Stimulated activated naive CD8-positive, alpha-beta T cell treated with anti-CD3 and anti-CD28 coated beads, Interleukin-15, Interleukin-2, amounts not matched to agents 100 U/mL and 50 U/mL, for 24 hours (primary cell): ENCODE measurements at regions not wholly inside any gene's neighbourhood (a gene's known extent, or its start where the extent isn't known, plus 50 kb on each side); places are given as distances from the start of the nearest gene placed in this dataset.
"Not testable (repeated sequence)": the region's sequence is repeated elsewhere in the genome, so short reads cannot be mapped to it uniquely, and the experiment has no call there.

Experiments used
- ATAC-seq: fragments of 150-1000 bp; cut with Tn5 transposase; one replicate; pipeline ENCODE4 v1.10.0; 2021
- DNase-seq: peaks from one replicate; pipeline ENCODE4 v3.0.0; 2021

DNA sequence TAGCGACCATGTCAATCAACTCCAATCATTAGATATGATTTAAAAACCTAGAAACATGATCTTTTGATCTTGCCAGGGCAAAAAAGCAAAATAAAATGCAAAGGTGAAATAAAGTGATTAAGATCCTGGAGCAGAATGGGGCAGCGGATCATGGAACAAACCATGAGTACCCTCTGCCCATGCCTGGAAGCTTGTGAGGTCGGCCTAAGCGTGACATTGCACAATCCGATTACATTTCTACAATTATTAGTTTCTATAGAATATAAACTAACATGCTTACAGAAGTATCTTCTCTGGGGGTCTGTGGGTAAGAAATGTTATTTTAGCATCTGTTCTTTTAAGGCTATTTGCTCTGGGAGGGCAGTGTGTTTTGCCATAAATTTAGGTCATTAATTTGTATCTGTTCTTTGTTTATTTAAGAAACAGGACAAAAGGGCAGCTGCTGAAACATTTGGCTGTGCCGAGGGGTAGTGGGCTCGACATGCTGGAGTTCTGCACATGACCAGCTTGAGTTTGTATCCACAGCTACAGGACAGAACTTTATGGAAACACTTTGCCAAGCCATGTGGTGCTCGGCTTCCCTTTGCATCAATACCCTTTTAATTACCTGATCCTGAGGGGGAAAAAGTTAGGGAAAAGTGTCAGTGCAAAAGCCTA, 55.9 kb downstream of the ZBTB18 start:
- no peak for DNase-seq
- no peak for ATAC-seq

DNA sequence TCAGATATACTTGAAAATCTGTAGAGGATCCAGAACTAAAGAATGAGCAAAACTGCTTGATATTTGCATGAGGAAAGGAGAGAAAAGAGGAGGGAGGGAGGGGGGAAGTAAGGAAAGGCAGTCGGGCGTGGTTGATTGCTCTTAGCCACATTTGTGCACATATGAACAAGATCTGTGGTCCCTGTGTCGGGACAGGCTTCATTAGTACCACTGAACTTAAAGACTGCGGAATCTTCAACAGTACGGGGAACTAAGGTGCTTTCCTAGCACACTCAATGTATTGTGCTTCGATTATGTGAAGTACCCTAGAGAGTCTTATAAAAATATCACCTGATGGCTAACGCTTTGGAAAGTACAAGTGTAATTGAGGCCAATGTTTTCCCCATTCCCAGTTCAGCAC, 59.9 kb downstream of the ZBTB18 start:
- DNase-seq (no peak), ATAC-seq (no peak)

DNA sequence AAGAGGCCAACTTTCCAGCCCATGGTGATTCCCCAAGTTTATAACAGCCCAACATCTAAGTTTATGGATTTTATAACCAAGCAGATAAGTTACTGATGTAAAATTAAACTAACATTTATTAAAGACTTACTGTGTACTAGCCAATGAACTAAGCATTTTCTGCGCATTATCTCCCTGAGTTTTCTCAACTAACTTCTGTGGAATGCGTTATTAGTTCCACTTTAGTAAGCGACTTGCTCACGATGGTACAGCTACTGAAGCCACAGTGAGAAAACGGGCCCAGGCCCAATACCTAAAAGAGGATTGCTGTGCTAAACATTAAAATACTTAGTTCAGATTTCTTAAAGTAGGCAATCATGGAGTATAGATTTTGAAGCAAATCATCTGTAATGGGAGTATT, 61.0 kb downstream of the ZBTB18 start:
- ATAC-seq, result no peak
- DNase-seq, result no peak

DNA sequence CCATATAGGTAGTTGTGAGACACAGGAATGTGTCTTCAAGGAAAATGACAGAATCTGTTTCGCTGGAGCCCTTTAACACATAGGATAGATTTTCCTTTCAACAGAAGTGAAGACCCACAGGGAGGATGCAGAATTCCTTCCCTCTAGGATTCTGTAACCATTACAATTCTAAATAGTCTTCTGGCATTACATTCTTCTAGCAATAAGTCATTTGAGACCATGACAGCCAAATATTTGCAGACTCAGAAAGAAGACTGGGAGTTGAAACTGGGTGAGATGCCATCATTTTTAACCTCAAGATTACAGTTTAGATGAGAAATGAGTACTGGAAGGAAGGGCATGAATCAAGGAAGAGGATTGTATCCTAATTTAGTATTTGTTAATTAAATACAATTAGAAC, 61.6 kb downstream of the ZBTB18 start:
- DNase-seq, result no peak
- no peak for ATAC-seq

DNA sequence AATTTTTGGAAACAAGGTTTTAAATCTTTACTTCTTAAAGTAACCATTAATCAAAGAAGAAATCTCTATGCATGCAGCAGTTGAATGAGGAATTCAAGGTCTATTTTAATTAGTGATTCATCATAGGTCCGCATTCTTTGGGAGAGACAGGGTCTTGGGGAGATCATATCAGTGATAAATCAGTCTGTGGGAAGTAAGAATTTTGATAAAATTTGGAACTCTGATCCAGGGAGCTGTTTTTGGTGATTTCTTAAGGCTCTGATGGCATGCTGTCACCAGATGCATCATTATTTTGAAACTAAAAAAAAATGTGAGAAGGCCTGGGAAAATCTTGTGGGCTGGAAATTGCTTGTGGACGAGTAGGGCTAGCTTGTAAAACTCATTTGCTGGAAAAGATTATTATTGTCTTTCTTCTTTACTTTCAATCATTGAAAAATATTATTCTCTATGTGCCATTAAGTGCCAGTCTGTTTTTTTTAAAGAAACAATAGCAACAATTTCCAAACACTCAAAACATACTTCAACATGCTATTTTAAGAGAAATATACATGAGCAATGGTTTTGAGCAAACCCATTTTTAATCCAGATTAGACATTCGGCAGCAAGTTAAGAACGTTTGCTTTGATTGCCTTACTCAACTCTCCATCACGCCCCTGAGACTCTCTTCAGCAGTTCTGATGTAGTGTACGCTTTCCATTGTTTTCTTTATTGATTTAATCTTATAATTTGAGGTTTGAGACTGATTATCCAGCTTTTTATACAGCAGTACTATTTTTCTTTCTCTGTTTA, 62.6 kb downstream of the ZBTB18 start:
- ATAC-seq (no peak), DNase-seq (no peak)

DNA sequence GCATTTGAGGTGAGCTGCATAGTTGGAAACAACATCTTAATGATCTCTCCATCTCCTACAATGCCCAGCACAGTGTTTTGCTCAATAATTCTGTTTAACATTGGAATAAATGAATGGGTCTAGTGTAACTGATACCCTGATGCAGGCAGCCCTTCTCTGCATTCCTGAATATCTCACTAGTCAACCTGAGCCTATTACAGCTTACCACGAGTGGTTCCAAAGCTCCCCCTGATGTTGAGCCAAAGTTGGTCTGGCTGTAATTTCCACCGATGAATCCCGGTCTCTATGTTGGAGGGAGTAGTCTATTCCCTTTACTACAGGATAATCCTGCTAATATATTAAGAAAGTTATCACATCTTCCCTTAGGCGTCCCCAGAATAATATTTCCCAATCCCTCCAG, 63.8 kb downstream of the ZBTB18 start:
- no peak for DNase-seq
- ATAC-seq, result no peak

DNA sequence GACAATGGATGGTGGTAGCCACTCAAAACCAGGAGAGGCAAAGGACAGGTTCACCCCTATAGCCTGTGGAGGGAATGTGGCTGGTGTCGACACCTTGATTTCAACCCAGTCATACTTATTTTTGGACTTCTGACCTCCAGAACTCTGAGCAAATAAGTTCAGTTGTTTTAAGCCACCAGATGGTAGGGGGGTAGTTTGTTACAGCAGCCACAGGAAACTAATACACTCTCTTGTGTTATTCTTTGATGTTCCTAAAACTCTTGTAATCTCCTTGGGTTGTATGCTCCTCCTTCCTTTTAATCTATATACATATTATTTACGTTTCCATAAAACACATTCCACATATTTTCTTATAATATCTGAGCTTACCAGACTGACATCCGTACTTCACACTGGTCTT, 65.9 kb downstream of the ZBTB18 start:
- ATAC-seq, result no peak
- DNase-seq, result no peak

DNA sequence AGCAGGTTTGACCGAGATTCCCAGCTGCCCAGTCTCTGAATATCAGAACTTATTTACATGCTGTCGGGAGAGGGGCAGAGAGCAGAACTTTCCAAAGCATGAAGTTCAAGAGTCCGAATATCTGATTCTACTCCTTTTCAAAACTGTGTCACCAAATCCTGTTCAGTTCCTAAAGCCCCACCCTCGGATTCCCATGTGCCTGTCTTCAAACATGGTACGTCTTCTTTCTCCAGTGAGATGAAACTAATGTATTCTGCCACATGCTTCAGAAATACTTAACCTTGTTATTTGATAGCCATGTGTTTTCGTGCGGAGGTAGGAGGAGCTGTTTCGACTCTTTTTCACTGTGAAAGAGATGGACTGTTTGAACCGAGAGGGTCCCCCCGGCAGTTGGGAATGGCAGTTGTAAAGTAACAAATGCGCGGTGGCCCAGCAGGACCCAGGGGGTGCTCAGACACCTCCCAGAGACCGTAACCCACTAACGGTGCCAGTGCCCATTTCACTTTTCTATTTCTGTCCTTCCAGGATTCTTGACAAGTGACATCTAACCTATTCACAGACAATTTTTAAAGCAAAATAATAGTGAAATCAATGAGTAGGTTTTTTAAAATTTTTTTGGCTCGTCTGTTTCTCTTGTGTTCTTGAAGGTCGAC, 67.2 kb downstream of the ZBTB18 start:
- no peak for DNase-seq
- ATAC-seq, result no peak

DNA sequence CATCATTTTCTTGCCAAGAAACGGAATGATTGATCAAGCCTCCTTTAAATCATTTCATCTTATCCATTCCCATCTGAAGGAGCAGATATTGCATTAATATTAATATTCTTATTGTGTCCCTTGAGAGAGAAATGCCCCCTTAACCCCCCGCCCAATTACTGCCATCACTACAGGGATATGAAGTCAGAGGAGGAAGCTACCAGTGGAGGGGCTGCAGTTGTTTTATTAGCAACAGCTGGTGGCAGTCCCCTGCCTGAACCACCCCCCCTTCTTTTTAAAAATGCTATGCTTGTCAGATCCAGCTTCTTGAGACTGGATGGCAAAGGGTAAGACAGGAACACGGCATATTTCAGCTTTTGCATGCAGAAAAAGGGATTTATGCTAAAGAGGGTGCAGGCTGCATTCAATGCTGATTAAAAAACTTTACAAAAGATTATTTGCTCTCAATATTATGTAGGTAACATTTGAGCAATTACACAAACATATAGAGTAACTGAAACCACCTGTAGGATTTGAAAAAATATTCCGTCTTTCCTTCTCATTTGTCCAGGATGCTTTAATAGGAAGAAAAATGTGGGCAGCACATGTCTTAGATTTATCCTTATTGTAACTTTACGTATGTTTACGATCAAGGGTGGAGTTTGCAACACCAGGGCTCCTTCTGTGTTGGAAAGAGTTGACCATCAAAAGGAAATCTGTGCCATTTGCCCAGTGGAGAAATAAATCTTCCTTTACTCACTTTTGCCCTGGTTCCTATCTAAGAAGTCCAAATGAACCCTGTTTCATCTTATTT, 77.7 kb downstream of the ZBTB18 start:
- ATAC-seq, result no peak
- no peak for DNase-seq

DNA sequence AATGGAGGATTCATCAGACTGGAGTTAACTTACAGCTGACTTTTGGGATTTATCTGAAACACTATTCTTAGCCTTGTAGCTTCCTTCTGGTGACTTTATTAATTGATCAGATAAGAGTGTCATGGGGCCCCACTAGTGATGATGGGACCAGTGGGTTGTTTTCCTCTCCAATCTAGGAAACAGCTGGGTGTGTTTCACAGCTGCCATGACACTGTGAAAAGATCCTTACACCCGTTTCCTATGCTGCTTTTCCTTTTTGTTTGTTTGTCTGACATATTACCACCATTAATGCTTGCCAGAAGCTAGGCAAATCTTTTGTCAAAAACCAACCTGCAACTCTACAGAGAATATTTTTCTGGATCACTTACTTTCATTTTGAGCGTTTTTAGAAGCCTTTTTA, 86.2 kb downstream of the ZBTB18 start:
- no peak for ATAC-seq
- DNase-seq, result no peak

DNA sequence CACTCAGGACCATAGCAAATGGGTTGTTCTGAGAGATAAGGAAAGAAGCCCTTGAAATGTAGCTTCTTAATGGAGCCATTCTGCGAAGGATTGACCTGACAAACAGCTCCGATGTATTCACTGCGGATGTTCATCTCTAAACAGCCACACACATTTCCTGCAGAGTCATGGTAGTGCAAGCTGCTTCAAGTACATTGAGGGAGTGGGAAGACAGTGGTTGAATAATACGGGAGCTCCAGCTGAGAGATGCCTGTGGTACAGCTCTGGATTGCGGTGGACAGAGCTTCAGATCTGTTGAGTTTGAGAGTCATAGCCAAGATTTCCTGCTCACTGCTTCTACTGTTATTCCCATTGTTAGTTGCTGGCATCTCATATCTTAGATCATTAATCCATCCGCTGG, 86.6 kb downstream of the ZBTB18 start:
- no peak for ATAC-seq
- DNase-seq, result no peak

DNA sequence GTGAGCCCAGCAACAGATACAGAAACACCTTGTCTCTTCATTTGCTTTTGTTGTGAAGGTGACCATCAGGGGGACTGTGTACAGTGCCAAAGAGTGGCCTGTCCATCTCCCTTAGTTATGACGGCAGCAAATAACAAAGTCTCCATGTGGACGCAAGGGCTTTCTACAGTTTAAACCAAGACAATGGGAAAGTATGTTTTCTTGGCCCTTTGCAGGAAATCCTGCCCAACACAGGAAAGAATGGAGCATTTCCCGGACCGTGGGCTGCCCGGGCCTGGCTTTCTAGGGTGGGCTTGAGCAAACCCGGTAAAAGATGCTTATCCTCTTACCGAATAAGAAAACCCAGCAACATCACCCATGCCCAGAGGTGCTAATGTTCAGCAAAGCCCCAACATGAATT, 87.3 kb downstream of the ZBTB18 start:
- ATAC-seq (no peak), DNase-seq (no peak)

DNA sequence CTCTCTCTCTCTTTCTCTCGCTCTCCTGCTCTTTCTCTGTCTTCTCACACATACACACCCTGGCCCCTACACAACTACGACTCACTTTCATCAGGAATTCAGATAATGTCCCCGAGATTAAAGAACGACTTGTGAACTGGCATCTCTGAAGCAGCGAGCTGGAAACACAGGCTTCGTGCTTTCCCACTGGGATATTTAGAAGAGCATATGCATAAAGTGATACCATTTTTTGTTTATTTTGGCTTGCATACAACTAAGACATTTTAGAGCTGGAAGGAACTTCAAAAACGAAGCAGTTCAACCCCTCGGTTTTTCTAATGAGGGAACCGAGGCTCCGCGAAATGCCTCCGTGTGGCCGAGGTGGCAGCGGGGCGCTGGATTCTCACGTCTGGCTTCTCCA, 88.6 kb downstream of the ZBTB18 start:
- ATAC-seq, result no peak
- DNase-seq, result no peak

DNA sequence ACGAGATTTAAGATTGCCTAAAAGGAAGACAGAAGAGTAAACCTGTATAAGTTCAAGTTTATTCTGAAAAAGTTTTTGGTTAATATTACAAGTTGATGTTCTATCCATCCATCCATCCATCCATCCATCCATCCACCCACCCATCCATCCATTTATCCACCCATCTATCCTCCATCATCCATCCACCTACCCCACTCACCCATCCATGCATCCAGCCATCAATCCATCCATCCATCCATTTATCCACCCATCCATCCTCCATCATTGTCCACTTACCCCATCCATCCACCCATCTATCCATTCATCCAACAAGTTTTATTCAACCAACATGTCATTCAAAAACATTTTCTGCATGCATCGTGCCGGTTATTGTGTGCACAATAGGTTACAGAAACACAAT, 89.3 kb downstream of the ZBTB18 start:
- no peak for DNase-seq
- ATAC-seq, result no peak

DNA sequence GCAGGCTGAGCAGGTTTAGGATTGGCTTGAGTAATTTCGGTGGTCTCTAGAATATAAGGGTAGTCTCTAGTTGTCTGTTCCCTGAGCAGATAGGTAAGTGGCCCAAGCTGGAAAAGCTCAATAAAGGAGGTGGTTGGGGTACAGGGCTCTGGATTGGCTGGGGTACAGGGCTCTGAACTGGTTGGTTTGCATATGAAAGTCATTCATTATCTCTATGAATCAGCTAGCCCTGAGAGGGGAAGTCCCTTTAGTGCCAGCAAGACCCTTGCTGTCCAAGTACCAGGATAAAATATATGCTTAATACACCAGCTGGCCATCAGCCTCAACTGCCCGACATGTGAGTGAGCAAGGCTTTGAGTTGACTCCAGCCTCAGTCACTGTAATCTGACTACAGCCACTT, 93.0 kb downstream of the ZBTB18 start:
- ATAC-seq, result peak; percentile 36

DNA sequence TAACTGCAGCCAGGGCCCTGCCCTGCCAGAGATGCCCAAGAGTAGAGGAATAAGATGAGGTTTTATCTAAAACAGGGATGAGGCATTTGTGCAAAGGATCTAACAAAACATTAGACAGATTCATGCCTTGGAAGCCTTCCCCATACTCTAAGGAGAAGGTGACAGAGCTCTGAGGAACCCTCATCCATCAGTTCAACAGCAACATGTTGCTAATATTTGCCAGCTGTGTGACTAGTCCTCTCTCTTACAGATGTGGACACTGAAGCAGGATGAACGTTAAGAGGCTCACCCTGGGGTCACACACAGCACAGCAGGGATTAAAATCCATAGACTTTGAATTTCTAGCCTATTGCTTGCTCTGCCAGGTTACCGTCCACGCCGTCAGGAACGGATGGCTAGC, 99.0 kb downstream of the ZBTB18 start:
- DNase-seq (no peak), ATAC-seq (no peak)

More for the DNA sequence above, 93.0 kb downstream of the ZBTB18 start:
- DNase-seq, result no peak

DNA sequence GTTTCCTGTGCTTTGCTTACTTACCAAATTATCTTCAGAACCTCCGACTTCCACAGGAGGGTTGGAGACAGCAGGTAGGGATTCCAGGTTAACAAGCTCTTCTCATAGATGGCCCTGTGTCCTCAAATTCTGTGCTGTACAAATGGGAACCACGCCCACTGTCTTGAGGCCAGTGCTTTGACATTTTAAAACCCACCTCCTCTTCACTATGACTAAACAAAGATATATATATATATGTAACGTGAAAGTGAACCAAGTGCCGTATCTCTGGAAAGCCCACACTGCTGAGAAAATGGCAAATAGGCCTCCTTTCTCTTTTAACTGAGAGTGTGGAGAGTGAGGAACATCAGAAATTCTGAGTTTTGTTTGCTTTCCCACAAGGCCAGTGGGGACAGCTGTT, 99.6 kb downstream of the ZBTB18 start:
- ATAC-seq (peak; percentile 71), DNase-seq (no peak)

DNA sequence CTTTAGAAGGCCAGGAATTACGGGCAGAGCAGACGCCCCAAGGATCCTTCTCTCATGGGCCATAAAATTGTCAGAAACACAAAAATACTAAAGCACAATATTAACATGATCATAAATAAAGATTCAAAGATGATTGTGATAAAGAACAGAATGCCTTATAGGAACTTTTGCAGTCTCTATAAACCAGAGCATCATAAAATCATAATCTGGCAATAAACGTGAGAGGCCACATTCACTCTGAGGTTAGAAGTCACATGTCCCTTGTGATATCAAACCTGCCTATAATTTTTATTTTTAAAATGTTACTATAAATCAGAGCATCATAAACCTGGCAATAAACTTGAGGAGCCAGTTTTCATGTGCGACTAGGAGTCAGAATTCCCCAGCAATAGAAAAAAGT, 100.5 kb downstream of the ZBTB18 start:
- ATAC-seq, result no peak

DNA sequence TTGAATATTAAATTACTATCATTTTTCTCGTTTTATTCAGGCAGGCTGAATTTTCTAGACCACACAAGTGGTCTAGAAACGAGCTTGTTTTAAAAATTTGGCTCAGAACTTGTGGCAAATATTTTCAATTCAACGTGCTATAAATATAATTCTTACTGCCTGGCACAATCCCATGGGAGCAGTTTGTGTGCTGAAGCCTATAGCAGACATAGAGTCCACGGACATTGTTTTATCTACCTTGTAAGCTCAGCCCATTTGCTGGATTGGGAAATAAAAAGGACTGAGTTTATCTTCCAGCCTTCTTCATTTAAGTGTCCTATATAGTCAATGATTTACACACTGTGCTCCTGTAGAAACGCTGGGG, 103.4 kb downstream of the ZBTB18 start:
- ATAC-seq, result no peak
- no peak for DNase-seq

More for the DNA sequence above, 100.5 kb downstream of the ZBTB18 start:
- DNase-seq, result no peak

DNA sequence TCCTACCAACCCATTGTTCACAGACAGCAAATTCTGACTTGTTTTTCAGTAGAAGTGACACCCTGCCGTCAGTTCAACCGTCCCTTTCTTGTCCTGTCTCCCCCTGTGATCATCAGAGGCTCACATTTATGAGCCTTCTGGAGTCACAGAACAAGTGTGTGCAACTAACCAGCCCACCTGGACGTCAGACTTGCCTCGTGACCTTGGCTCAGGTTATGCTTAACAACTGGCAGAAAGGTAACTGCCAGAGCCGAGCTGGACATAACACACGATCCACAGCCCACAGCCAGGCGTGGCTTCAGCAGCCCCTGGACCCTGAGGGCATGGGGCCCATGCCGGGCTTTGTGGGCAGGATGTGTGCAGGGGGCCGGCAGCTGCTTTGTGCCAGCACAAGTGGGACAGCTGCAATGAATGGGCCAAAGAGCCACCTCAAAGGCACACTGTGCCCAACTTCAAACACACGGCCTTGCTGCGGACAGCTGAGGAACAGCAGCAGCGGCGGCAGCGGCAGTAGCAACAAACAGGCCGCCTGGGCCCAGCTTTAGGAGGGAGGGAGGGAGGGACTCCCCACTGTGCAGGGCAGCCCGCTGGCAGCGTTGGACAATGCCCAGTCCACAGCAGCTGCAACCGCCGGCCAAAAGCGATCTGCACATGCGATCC, 103.9 kb downstream of the ZBTB18 start:
- ATAC-seq (no peak), DNase-seq (no peak)

DNA sequence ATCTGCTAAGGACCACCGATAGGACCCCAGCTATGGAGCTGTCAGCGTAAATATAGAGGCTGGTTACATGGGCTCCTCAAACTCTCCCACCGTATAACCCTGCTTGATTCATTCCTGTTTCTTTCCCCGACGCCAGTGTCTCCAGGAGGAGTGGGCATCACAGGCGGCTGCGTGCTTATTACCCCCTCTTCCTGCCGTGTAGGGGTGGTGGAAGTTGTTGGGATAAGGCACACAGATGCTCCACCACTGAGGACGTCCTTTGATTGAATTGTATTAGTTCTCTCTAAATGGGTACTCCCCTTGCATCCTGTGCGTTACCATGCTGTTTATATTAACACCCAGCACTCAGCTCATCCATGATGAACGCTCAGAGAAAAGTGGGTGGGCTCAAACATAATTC, 104.6 kb downstream of the ZBTB18 start:
- DNase-seq (no peak), ATAC-seq (no peak)

DNA sequence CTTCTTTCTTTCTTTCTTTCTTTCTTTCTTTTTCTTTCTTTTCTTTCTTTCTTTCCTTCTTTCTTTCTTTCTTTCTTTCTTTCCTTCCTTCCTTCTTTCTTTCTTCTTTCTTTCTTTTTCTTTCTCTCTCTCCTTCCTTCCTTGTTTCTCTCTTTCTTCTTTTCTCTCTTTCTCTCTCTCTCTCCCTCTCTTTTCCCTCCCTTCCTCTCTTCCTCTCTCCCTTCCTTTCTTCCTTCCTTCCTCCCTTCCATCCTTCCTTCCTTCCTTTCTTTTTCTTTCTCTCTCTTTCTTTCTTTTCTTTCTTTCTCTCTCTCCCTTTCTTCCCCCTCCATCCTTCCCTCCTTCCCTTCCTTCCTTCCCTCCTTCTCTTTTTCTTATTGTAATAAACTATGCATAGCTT, 105.5 kb downstream of the ZBTB18 start:
- ATAC-seq, DNase-seq: not testable (repeated sequence)
